ENCODE measurements at regions not wholly inside any gene's neighbourhood (a gene's known extent, or its start where the extent isn't known, plus 50 kb on each side); places are given as distances from the start of the nearest gene placed in this dataset.
A peak's percentile ranks its signal among the peaks of the same experiment; 100 is the strongest.

GRCh38 chr13:48761256-48761655, 107.5 kb downstream of the CYSLTR2 start:
- no peak for DNase-seq

GRCh38 chr13:48769107-48769704, 115.5 kb downstream of the CYSLTR2 start:
- peak; percentile 92 to 96 (median 94) for DNase-seq

GRCh38 chr13:48770372-48770771, 116.6 kb downstream of the CYSLTR2 start:
- peak in 1 of 3 donors; percentile 27 for DNase-seq

- DNase-seq = no peak
Observed at GRCh38 chr13:48772908-48773307, 119.2 kb downstream of the CYSLTR2 start.

GRCh38 chr13:48773531-48774275, 120.0 kb downstream of the CYSLTR2 start:
- no peak for DNase-seq

- no peak for DNase-seq
Observed at GRCh38 chr13:48775285-48775684, 121.6 kb downstream of the CYSLTR2 start.

- no peak for DNase-seq
Observed at GRCh38 chr13:48775804-48776203, 122.1 kb downstream of the CYSLTR2 start.

- no peak for DNase-seq
Observed at GRCh38 chr13:48776401-48776800, 122.7 kb downstream of the CYSLTR2 start.

- no peak for DNase-seq
Observed at GRCh38 chr13:48778610-48779009, 124.9 kb downstream of the CYSLTR2 start.

GRCh38 chr13:48780713-48781341, 127.1 kb downstream of the CYSLTR2 start:
- no peak for DNase-seq

- DNase-seq = no peak
Observed at GRCh38 chr13:48782429-48782840, 128.7 kb downstream of the CYSLTR2 start.

GRCh38 chr13:48783181-48783630, 129.5 kb downstream of the CYSLTR2 start:
- DNase-seq = peak; percentile 91 to 95 (median 92)

GRCh38 chr13:48783695-48784230, 130.0 kb downstream of the CYSLTR2 start:
- DNase-seq = no peak

GRCh38 chr13:48784916-48785548, 131.3 kb downstream of the CYSLTR2 start:
- no peak for DNase-seq

GRCh38 chr13:48790199-48790598, 136.5 kb downstream of the CYSLTR2 start:
- no peak for DNase-seq

- DNase-seq = no peak
Observed at GRCh38 chr13:48790966-48791365, 137.2 kb downstream of the CYSLTR2 start.

GRCh38 chr13:48797127-48797526, 143.4 kb downstream of the CYSLTR2 start:
- no peak for DNase-seq

- no peak for DNase-seq
Observed at GRCh38 chr13:48797761-48798160, 144.0 kb downstream of the CYSLTR2 start.

- DNase-seq = no peak
Observed at GRCh38 chr13:48798180-48798579, 144.5 kb downstream of the CYSLTR2 start.

- DNase-seq = no peak
Observed at GRCh38 chr13:48801255-48801654, 147.5 kb downstream of the CYSLTR2 start.

GRCh38 chr13:48804821-48805601, 151.3 kb downstream of the CYSLTR2 start:
- DNase-seq = no peak

- DNase-seq = no peak
Observed at GRCh38 chr13:48806522-48806921, 152.8 kb downstream of the CYSLTR2 start.
